ENCODE measurements at regions not wholly inside any gene's neighbourhood (a gene's known extent, or its start where the extent isn't known, plus 50 kb on each side); places are given as distances from the start of the nearest gene placed in this dataset.

DNA sequence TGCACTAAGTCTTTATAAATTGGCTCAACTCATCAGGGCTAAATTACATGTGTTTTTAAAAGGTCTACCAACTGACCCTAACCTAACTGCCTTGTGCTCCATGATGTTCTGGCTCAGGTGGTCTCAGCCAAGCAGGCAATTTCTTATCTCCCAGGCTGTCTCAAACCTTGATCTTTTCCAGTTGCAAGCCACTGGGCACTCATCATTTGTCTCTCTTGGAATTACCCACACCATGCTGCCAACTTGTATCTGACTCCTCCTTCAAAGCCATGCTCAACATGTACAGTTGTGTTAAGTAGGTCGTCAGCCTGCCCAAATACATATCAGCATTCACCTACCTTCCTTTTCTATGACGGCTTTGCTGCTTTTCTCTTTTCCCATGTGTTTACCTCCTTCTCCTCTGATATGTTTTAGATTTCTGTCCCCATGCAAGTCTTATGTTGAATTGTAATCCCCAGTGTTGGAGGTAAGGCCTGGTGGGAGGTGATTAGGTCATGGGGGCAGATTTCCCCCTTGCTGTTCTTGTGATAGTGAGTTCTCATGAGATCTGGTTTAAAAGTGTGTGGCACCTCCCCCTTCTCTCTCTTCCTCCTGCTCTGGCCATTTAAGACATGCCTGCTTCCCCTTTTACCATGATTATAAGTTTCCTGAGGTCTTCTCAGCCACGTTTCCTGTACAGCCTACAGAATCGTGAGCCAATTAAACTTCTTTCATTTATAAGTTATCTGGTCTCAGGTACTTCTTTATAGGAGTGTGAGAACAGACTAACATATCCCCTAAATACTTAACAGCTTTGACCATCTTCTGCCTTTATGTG is 130.0 kb downstream of the ELAPOR2 start:
- Mint-ChIP-seq H3K27me3 (ENCODE audit: low read depth) (no peaks in the 10 kb centered on the region), H3K4me3 (no peak overlapping the region), H3K9me3 (no peaks in the 10 kb centered on the region), H3K36me3 (ENCODE audit: insufficient read depth in 1 of 3, low read depth in 3 of 3) (peaks cover 4 to 25% (median 10%) of the 10 kb centered on the region in 3 experiments; a peak in 6 of 7 replicates), H3K27ac (peak overlapping the region; percentile 8 to 64 (median 32); a peak in 5 of 7 replicates), H3K4me1 (peaks cover 5 to 7% of the 10 kb centered on the region in 2 experiments; a peak in 3 of 4 replicates)
- no peaks in the 10 kb centered on the region for H3K4me1 ChIP-seq (ENCODE audit: insufficient read depth, low read length)
- no peak for DNase-seq
- no peak overlapping the region for H3K14ac ChIP-seq (ENCODE audit: insufficient read depth, low read length)
- no CpG with 5 or more reads among the region's 4 CpGs for WGBS (ENCODE audit: extremely low coverage, insufficient read length, low lambda C conversion rate)
- no peaks in the 10 kb centered on the region for H4K20me1 ChIP-seq (ENCODE audit: control insufficient read depth, insufficient read depth, insufficient read length)
- H2BK12ac ChIP-seq (ENCODE audit: insufficient read length, low read depth, low read length), result no peak overlapping the region
- no peak overlapping the region for H3K4me2 ChIP-seq (ENCODE audit: insufficient read depth, insufficient read length, low read length)
- no peak overlapping the region for H2BK20ac ChIP-seq (ENCODE audit: low read depth, low read length, poor library complexity, severe bottlenecking)
- no peak overlapping the region for H3K23ac ChIP-seq (ENCODE audit: insufficient read length, low read depth, low read length)
- H3K27ac ChIP-seq (ENCODE audit: insufficient read length, low read depth, low read length), result no peak overlapping the region
- H2AK5ac ChIP-seq (ENCODE audit: insufficient read length, low read length), result no peak overlapping the region
- no peak overlapping the region for H2BK5ac ChIP-seq (ENCODE audit: insufficient read length, low read length)
- no peak overlapping the region for H3K9ac ChIP-seq (ENCODE audit: extremely low read depth, insufficient read length, low read length)
- H3K79me2 ChIP-seq (ENCODE audit: insufficient read depth, low read length), result no peaks in the 10 kb centered on the region
- H3K56ac ChIP-seq (ENCODE audit: insufficient read length, low read depth, low read length), result no peak overlapping the region
- no peak overlapping the region for H3K4ac ChIP-seq (ENCODE audit: low read depth, low read length)
- no peaks in the 10 kb centered on the region for H3K9me3 ChIP-seq (ENCODE audit: control insufficient read depth, low read depth, low read length)
- H4K8ac ChIP-seq (replicated peaks; ENCODE audit: insufficient read length, low read depth, low read length), result no peak overlapping the region
- H2AFZ ChIP-seq (ENCODE audit: low read length), result no peak overlapping the region
- H3K23me2 ChIP-seq (ENCODE audit: insufficient read length, low read depth, low read length, poor library complexity, severe bottlenecking), result no peaks in the 10 kb centered on the region
- no peak overlapping the region for H3K18ac ChIP-seq (ENCODE audit: insufficient read length, low read depth, low read length)
- H3T11ph ChIP-seq (ENCODE audit: low read length), result no peak overlapping the region
- H4K5ac ChIP-seq (ENCODE audit: insufficient read length, low read depth, low read length), result no peak overlapping the region
- TF ChIP-seq, protein P1, sequence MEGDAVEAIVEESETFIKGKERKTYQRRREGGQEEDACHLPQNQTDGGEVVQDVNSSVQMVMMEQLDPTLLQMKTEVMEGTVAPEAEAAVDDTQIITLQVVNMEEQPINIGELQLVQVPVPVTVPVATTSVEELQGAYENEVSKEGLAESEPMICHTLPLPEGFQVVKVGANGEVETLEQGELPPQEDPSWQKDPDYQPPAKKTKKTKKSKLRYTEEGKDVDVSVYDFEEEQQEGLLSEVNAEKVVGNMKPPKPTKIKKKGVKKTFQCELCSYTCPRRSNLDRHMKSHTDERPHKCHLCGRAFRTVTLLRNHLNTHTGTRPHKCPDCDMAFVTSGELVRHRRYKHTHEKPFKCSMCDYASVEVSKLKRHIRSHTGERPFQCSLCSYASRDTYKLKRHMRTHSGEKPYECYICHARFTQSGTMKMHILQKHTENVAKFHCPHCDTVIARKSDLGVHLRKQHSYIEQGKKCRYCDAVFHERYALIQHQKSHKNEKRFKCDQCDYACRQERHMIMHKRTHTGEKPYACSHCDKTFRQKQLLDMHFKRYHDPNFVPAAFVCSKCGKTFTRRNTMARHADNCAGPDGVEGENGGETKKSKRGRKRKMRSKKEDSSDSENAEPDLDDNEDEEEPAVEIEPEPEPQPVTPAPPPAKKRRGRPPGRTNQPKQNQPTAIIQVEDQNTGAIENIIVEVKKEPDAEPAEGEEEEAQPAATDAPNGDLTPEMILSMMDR (conservative IDR thresholded peaks at IDR 0.05), result no peak
- H2BK120ac ChIP-seq (ENCODE audit: low read depth, low read length, poor library complexity, severe bottlenecking), result no peak overlapping the region
- no peaks in the 10 kb centered on the region for H3K27me3 ChIP-seq (ENCODE audit: insufficient read depth, low read length)
- H4K91ac ChIP-seq (ENCODE audit: insufficient read length, low read depth, low read length), result no peak overlapping the region
- no peaks in the 10 kb centered on the region for H3K79me1 ChIP-seq (ENCODE audit: insufficient read depth, low read depth, low read length, poor library complexity, severe bottlenecking)
- H2BK15ac ChIP-seq (ENCODE audit: low read depth, low read length), result no peak overlapping the region

All from H9 (cell line).